Mucosa of gallbladder (tissue), 1 donor: ENCODE measurements at regions not wholly inside any gene's neighbourhood (a gene's known extent, or its start where the extent isn't known, plus 50 kb on each side); places are given as distances from the start of the nearest gene placed in this dataset.

Experiments used
- DNase-seq: peaks from one replicate; pipeline ENCODE4 v3.0.0-alpha.2; 2020; ENCODE audit warnings: low spot score
- donor health status: DM: no; HTN: no; CAD: no.

- DNase-seq: no peak
Observed at GRCh38 chr2:128632501-128632800, 313.8 kb upstream of the HS6ST1 start.

- no peak for DNase-seq
Observed at GRCh38 chr2:128633501-128633900, 314.8 kb upstream of the HS6ST1 start.

DNA sequence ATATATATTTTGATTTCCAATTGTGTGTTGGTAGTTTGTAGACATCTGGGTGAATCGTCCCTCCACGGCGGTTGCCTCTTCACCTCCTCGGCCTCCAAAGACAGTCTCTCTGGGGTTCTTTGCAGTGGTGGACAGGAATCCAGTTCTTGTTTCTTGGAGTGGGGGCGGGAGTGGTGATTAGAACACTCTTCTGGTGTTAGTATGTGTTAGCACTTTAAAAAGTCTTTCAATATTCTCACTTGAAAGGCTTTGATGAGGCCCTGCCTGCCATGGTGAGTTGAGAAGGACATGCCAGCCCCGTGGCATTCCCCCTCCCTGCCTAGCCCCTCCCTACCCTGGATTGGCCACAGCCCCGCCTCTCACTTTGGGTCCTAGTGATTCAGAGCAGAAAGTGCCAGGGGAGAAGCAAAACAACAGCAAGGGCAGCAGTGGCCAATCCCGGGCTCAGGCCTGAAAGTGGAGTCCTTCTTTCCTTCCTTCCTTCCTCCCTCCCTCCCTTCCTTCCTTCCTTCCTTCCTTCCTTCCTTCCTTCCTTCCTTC, 316.8 kb upstream of the HS6ST1 start:
- no peak for DNase-seq

DNA sequence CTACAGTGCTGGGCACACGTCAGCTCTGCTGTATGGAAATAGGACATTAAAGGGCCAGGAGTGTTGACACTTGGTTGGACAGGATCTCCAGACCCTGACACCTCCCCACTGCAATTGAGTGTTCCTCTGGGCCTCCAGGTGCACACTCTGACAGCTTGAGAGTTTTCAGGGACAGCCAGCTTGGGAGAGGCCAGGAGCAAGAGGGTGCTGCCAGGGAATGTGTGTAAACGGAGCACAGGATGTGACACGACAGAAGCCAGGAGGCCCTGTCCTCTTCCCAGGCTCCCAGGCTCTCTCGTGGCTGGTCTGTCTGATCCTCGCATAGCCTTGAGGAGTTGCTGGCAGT, 318.1 kb upstream of the HS6ST1 start:
- DNase-seq: no peak

DNA sequence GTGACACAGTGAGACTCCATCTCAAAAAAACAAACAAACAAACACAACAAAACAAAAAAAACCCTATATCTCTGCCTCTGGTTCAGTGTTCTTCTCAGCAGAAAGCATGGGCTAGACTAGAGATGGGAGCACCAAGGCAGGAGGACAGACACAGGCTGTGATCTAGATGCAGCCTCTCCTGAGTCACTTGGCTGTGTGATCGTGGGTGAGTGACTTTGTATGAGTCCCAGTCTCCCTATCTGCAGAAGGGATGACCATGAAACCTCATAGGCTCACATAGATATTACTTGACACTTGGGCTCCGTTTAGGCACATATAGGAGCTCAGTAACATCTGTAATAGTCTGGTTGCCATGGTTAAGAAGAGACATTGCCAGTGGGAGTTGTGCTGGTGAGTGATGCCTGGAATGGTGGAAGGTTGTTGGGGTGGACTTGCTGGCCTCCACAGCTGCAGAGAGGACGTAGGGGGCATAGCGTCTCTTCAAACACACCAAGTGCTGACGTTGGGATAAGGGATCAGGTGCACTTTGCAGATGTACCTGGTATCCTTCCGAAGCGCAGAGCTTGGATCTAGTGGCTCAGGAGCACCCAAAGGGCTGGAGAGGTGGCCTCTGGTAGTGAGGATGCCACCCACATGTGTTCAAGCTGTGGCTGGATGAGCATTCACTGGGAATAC, 318.9 kb upstream of the HS6ST1 start:
- no peak for DNase-seq

- no peak for DNase-seq
Observed at GRCh38 chr2:128638341-128639119, 319.9 kb upstream of the HS6ST1 start.

DNA sequence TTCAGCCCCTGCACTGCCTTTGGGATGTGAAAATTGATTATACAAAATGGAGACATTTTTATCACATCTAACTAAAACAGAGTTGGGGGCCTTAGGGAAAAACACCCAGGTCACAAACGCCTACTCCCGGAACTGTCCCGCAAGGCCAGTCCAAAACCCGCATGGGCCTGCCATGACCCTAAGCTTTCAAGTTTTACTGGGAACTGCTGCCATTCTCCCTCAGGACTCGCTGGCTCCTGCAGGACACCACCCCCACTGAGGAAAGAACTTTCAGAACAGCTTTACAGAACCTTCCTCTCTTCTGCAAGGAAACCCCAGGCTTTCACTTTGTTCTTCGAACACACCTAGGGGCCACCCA, 320.4 kb upstream of the HS6ST1 start:
- DNase-seq: no peak

DNA sequence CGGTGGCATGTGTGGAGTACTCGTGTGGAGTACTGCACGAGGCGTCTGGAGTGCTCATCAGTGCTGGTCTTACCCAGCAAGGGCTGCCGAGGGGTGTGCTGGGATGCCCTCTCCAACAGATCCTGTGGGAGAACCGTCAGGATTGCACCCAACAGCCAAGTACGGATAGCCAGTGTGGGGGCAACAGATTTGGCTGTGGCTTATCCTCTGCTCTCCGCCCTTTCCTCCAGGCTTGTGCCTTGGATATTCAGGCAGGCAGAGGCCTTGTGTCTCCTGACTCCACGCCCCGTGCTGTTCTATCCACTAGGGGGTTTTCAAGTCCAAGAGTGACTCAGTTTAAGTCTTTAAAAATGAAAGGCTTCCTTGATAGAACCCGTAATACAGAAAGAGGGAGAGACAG, 321.0 kb upstream of the HS6ST1 start:
- DNase-seq: no peak

- DNase-seq: no peak
Observed at GRCh38 chr2:128640166-128640844, 321.6 kb upstream of the HS6ST1 start.

- no peak for DNase-seq
Observed at GRCh38 chr2:128640845-128641360, 322.2 kb upstream of the HS6ST1 start.

DNA sequence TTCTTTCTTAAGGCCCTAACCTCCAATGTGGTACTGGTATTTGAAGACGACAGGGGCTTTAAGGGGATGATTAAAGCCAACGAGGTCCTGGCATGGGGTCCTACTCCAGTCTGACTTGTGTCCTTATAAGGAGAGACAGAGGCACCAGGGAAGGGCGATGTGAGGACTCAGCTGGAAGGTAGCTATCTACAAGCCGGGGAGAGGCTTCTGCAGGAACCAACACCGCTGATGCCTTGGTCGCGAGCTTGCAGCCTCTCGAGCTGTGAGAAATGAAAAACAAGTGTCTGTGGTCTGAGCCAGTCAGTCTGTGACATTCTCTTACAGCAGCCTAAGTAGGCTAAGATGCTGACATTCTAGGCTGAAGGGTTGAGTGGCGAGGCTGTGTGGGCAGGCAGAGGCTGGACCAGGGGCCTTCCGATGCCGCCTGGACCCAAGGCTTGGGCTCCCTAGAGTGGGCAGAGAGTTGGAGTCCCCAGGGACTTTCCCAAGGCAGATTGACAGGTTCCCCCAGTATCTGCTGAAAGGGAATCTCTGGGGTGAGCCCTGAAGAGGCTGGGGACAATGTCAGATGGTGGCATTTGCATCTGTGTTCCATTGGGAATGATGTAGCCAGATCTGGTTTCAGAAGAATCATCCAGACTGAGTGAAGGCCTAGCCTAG, 322.9 kb upstream of the HS6ST1 start:
- DNase-seq: no peak

DNA sequence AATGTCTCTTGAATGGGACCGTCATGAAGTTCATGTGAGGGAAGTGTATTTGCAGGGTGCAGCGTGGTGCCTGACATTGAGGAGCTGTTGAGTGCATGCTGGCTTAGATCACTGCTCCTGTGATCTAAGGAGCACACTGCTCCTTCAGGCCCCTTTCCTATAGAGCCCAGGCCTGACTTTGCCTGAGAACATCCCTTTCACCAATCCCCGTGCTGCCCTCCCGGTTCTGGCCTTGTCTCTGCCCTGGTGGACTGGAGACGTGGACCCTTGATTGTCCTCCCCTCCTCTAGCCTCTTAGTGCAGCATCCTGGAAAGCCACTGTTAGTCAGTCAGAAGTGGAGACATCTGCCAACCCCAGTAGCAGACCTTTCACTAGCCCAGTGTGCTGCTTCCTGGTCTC, 323.6 kb upstream of the HS6ST1 start:
- no peak for DNase-seq

- DNase-seq: no peak
Observed at GRCh38 chr2:128642821-128643220, 324.2 kb upstream of the HS6ST1 start.

- DNase-seq: no peak
Observed at GRCh38 chr2:128643221-128644065, 324.8 kb upstream of the HS6ST1 start.

GRCh38 chr2:128644156-128644555, 325.5 kb upstream of the HS6ST1 start:
- DNase-seq: no peak

DNA sequence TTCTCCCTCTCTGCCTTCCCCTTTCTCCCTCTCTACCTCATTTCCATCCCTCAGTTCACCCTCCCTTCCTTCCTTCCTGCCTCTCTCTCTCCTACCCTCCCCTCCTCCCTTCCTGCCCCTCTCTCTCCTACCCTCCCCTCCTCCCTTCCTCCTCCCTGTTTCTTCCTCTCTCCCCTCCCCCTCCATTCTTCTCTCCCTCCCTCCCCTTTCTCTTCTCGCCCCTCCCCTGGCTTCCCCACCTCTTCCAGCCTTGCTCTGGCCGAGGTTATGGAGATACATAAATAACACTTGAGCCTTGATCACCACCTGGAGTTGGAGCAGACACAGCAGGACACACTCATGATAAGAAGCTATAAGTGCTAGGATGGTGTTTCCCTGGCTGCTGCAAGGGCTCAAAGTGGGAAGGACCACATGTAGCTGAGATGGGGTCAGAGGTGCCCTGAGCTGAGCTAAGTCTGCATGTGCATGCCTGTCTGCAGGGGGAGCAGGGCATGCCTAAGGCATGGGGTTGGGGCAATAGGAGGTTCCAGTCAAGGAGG, 326.1 kb upstream of the HS6ST1 start:
- DNase-seq: no peak

DNA sequence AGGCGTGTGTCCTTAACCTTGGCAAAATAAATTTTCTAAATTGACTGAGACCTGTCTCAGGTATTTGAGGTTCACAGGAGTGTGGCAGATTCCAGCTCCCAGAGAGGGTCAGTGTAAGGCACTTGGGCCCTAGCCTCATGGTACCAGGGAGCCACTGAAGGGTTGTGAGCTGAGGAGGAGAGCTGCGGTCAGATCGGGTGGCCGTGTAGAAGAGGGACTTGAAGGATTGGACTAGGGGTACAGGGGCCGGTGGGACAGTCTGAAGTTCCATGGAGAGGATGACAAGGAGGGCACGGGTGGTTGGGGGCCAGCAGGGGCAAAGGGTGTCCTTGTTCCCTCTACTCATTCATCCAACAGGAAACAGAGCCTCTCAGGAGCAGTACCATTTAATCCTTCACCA, 327.0 kb upstream of the HS6ST1 start:
- DNase-seq: no peak

DNA sequence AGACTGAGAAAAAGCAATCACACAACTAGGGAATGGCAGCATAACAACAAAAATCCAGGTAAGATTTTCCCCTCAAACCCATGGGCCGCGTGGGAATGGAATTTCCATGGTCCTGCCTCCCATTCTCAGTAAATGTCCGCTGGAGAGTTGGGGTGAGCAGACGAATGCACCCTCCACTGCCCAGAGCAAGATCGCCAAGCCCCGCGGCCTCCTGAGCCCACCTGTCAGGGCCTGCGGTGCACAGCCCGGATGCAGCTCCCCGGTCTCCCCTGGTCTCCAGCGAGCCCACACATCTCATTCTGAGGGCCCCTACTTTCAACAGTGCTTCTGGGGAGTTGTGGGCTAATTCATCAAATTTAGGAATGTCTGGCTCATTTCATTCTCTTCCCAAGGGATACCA, 327.4 kb upstream of the HS6ST1 start:
- no peak for DNase-seq

- no peak for DNase-seq
Observed at GRCh38 chr2:128646691-128647090, 328.0 kb upstream of the HS6ST1 start.

- no peak for DNase-seq
Observed at GRCh38 chr2:128651000-128651399, 332.3 kb upstream of the HS6ST1 start.

GRCh38 chr2:128654408-128654807, 335.7 kb upstream of the HS6ST1 start:
- DNase-seq: peak; percentile 12
